Dendritic cell treated with granulocyte-macrophage colony-stimulating factor and Interleukin-4, amounts not matched to agents 40 ng/mL and 50 ng/mL, for 4 days (primary cell): ENCODE measurements at regions not wholly inside any gene's neighbourhood (a gene's known extent, or its start where the extent isn't known, plus 50 kb on each side); places are given as distances from the start of the nearest gene placed in this dataset.

Source experiments
- H3K27ac Mint-ChIP-seq: one replicate; pipeline ENCODE4 v1.8.0; 2022; ENCODE audit warnings: mild to moderate bottlenecking, mixed read lengths
- H3K27me3 Mint-ChIP-seq: one replicate; pipeline ENCODE4 v1.8.0; 2022; ENCODE audit warnings: mild to moderate bottlenecking, mixed read lengths
- H3K36me3 Mint-ChIP-seq: one replicate; pipeline ENCODE4 v1.8.0; 2022; ENCODE audit warnings: low read depth, mixed read lengths
- H3K4me1 Mint-ChIP-seq: one replicate; pipeline ENCODE4 v1.8.0; 2022; ENCODE audit warnings: low read depth, mixed read lengths
- H3K4me3 Mint-ChIP-seq: one replicate; pipeline ENCODE4 v1.8.0; 2022; ENCODE audit warnings: mild to moderate bottlenecking, moderate library complexity, mixed read lengths
- H3K9me3 Mint-ChIP-seq: one replicate; pipeline ENCODE4 v1.8.0; 2022; ENCODE audit warnings: mixed read lengths
- intact Hi-C: fragments of 100-400 bp; cut with micrococcal nuclease; formaldehyde crosslinking; loops from one replicate; pipeline ENCODE4 v1.15.0; 2022

DNA sequence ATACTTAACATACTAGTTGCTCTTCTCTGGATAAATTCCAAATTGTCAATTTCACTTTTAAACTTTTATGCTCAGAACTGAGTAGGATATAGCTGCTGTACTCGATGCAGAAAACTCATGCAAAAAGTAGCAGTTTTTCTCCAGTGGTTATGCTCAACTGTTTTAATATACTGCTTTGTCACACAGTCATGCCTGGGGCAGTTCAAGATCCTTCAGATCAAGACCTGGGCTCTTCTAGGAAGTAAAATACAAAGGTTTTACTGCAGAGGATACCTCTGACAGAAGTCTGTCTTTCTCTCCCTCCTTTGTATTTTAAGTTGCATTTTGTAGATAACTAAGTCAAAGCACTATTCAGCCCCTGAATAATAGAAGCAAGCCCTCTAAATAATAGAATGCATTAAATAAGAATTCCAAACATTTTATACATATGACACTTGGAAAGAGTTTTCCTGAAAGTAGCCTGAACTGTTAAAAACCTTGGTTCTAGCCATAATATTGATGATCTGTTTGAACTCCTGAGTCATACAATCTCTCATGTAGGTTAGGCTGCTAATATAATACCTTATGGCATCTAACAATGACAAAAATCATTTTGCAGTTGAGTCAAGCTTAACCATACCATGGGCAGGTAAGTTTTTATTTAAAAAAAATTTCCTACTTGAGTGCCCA is 183.3 kb upstream of the TRIB2 start:
- intact Hi-C loops: no loop called here
- no peak overlapping the region for H3K27ac Mint-ChIP-seq
- H3K4me1 Mint-ChIP-seq: no peaks in the 10 kb centered on the region
- H3K4me3 Mint-ChIP-seq: no peak overlapping the region
- H3K36me3 Mint-ChIP-seq: no peaks in the 10 kb centered on the region
- H3K27me3 Mint-ChIP-seq: peaks cover 18% of the 10 kb centered on the region
- no peaks in the 10 kb centered on the region for H3K9me3 Mint-ChIP-seq

DNA sequence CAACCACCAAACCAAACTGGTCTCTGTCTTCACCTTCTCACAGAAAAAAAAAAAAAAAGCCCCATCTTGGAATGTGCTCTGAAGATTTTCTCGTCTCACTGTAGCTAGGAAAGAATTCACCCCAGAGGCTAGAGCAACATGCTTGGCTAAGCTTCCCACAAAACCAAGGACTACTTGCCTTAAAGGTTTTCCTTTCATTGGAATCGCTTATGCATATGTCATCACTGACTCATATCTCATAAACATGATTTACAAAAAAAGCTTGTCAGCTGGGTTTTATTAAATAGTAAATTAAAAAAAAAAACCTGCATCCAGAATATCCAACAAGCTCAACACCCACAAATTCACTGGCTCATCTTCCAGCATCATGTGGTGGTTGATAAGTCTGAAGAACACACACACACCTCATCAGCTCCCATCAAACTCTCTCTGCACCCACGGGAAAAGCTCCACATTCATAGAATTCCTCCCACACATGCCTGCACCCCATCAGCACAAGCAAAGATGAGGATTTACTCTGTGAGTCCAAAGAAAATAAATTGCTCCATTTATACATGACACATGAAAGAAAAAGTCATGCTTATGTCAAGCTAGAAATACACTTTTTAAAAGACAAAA is 182.0 kb upstream of the TRIB2 start:
- Mint-ChIP-seq H3K27ac (no peak overlapping the region), H3K4me1 (no peaks in the 10 kb centered on the region), H3K36me3 (no peaks in the 10 kb centered on the region), H3K9me3 (no peaks in the 10 kb centered on the region), H3K27me3 (peaks cover 18% of the 10 kb centered on the region), H3K4me3 (no peak overlapping the region)
- intact Hi-C loops: no loop called here

DNA sequence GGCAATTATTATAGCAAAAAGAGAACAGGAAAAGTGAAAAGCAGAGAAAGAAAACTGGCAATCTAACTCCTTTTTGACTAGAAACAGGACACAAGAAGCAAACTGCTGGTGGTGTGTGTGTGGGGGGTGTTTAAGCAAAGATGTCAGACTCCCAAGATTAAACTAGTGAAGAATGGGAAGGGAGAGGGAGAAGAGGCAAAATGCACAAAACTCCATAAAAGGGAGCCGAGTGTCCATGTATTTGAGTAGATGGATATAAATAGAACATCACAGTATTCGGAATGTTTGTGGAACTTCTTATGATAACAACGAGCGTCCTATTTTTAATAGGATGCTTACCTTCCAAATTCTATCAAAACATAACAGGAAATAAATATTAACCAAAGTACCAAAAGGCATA is 179.8 kb upstream of the TRIB2 start:
- Mint-ChIP-seq H3K27me3 (peaks cover 16% of the 10 kb centered on the region), H3K4me1 (no peaks in the 10 kb centered on the region), H3K4me3 (no peak overlapping the region), H3K36me3 (no peaks in the 10 kb centered on the region), H3K27ac (no peak overlapping the region), H3K9me3 (no peaks in the 10 kb centered on the region)
- intact Hi-C loops: no loop called here

DNA sequence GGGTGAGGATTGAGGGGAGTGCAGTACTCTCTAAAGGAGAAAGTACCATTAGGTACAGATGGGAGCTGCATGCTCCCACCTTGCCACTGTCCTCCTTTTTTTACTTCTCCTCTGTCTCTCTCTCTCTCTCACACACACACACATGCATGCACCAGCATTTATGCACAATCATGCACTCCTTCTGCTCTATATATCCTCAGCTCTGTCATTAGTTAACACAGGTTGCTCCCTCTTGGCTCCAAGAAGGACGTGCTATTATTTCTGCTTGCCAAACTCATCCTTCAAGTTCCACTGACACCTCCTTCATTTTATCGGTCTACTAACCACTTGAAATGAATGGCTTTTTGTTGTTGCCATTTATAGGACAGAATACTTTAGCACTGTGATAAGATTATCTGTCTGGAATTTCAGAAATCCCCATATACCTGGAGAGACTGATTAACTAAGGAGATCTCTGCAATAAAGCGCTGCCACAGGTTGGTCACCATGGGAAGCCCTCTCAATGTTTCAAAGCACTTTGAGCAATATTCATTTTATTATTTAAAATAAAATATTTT is 178.5 kb upstream of the TRIB2 start:
- H3K9me3 Mint-ChIP-seq: no peaks in the 10 kb centered on the region
- no peaks in the 10 kb centered on the region for H3K36me3 Mint-ChIP-seq
- no peak overlapping the region for H3K27ac Mint-ChIP-seq
- peaks cover 11% of the 10 kb centered on the region for H3K27me3 Mint-ChIP-seq
- no peak overlapping the region for H3K4me3 Mint-ChIP-seq
- peaks cover 7% of the 10 kb centered on the region for H3K4me1 Mint-ChIP-seq
- intact Hi-C loops: no loop called here

DNA sequence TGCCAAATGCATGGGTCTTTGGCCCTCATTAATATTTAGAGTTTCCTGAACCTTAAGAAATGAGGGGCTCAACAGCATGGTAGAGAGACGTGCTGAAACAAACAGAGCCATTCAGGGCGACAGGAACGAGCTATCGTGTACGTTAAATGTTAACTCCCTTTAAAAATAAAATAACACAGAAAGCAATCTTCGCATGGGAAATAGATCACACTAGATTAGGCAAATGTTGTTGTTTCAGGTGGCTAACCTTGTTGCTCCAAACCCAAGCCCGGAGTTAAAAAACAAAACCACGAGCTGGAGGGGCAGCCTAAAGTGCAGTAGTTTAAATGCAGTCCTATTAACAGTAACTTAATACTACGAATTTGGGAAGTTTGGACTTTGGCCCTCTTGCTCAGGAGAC is 177.4 kb upstream of the TRIB2 start:
- intact Hi-C loops: no loop called here
- Mint-ChIP-seq H3K36me3 (no peaks in the 10 kb centered on the region), H3K27ac (no peak overlapping the region), H3K9me3 (no peaks in the 10 kb centered on the region), H3K4me3 (no peak overlapping the region), H3K27me3 (peaks cover 4% of the 10 kb centered on the region), H3K4me1 (peaks cover 13% of the 10 kb centered on the region)

DNA sequence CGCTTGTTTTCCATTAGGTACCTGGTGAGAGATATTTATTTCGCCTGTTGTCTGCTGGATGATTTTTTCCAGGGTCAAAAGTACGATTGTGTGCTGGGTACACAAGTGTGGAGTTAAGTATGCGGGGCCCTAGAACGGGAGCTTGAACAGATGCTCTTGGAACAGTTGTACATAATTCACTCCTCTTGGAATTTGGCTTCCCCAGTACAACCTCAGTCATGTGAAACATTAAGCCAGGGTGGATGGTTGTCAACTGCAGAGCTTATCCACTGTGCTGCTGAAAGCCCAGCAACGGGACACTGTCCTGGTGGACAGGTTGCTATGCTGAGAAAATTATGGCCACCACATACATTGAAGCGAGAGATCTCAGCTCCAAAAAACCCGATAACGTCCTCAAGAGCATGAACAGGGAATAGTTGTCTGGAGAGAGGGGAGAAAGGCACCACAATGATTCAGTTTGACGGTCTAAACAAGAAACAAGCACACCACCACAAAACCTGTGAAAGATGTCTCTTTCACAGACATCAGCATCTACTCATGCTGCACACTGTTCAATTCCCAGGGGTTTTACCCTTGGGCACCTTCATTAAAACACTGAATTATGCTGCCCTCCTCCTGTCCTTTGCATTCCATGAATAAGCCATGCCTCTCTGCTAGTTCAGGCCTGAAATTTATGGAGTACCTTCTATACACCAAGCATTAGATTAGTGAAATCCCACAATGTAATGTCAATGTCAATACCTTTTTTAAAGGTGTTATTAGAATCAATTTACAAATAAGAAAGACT is 176.8 kb upstream of the TRIB2 start:
- Mint-ChIP-seq H3K27ac (no peak overlapping the region), H3K4me3 (no peak overlapping the region), H3K4me1 (peaks cover 13% of the 10 kb centered on the region), H3K9me3 (no peaks in the 10 kb centered on the region), H3K27me3 (peaks cover 4% of the 10 kb centered on the region), H3K36me3 (no peaks in the 10 kb centered on the region)
- intact Hi-C loops: no loop called here

DNA sequence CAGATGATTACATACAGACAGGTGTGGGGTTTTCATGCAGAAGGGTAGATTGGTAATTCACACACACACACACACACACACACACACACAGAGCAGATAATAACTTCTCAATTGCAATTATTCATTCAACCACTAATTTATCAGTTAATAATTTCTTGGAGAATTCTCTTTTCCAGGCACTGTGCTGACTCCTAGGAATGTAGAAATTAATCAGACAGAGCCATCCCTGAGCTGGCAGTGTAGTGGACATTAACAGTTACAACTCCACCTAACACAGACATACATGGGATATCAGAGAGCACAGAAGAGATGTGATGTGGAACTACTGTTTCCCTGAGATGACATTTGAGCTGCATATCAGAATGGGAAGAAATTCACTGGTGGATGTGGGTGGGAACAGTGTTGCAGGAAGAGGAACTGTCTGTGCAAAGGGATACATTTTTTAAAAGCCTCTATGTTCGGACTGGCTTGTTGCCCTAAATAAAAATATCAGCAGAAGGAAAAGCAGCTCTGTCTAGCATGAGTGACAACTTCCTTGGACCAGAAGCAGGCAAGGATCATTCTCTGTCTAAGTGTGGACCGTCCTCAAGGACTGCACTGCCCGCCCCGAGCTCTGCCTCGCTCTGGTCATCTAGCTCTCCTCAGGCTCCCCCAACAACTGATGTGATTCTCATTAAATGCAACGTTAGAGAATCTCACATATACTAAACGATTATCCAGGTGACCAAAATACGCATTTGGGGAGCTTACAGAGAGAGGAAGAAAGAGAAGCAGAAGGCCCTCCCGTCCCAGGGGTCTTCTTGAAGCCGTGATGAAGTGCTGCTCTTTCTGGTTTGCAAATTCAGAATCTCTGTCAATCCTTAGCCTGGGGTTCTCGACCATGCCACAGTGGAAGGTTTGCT is 173.4 kb upstream of the TRIB2 start:
- H3K27me3 Mint-ChIP-seq: peaks cover 6% of the 10 kb centered on the region
- H3K36me3 Mint-ChIP-seq: no peaks in the 10 kb centered on the region
- no peaks in the 10 kb centered on the region for H3K9me3 Mint-ChIP-seq
- no peak overlapping the region for H3K27ac Mint-ChIP-seq
- intact Hi-C loops: no loop called here
- peaks cover 19% of the 10 kb centered on the region for H3K4me1 Mint-ChIP-seq
- no peak overlapping the region for H3K4me3 Mint-ChIP-seq

DNA sequence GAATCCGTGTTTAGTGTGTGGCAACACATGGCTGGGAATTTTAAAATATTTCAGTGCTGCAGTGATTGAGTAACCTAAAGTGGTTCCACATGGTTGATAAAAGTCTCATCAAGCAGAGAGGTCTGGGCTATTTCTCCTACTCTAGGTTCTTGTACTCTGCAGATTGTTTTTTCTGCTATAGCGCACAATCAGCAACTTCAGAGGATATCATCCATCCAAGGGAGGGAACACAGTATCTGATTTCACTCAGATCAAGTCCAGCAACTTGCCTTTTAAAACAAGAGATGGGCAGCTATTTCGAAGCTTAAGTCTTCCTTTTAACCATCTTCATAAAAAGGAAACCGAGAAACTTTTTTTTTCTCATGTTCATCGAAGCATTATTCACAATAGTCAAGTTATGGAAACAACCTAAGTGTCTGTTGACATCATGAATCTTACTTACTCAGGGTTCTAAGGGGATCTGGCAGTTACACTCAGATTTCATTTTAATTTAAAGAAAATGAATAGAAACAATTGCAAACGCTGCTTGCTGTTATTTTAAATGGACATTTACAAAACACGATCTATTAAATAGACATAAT is 172.7 kb upstream of the TRIB2 start:
- H3K36me3 Mint-ChIP-seq: no peaks in the 10 kb centered on the region

DNA sequence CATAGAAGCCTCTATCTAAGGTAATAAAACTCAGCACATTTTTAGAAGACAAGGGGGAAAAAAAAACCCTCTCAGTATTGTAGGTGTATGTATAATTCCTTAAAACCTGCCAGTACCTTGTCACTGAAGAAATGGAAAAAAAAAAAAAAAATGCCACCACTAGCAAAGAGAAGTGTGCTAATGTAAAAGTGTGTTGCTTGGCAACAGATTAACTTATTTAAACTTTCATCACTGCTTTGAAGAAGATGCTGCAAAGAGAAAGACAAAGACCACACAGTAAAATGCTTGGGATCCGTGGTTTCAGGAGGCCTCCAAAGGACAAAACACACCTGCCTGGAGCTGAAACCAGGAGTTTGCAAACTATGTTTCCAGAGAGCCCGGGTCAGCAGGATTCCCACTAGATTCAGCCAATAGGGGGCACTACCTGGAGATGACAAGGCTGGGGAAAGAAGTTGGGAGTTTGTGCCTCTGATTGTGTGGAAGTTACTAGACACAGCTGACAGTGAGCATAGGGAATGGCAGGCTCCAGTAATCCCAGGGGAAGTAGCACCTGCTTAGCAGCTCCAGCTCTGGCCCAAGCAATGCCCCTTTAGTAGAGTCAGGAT is 169.1 kb upstream of the TRIB2 start:
- Mint-ChIP-seq H3K27ac (no peak overlapping the region), H3K4me3 (no peak overlapping the region), H3K36me3 (no peaks in the 10 kb centered on the region), H3K4me1 (peaks cover 26% of the 10 kb centered on the region), H3K27me3 (peaks cover 14% of the 10 kb centered on the region), H3K9me3 (no peaks in the 10 kb centered on the region)
- intact Hi-C loops: no loop called here

More for the DNA sequence above, 172.7 kb upstream of the TRIB2 start:
- Mint-ChIP-seq H3K9me3 (no peaks in the 10 kb centered on the region), H3K4me3 (no peak overlapping the region), H3K27me3 (peaks cover 6% of the 10 kb centered on the region), H3K4me1 (peaks cover 19% of the 10 kb centered on the region), H3K27ac (no peak overlapping the region)
- intact Hi-C loops: no loop called here

DNA sequence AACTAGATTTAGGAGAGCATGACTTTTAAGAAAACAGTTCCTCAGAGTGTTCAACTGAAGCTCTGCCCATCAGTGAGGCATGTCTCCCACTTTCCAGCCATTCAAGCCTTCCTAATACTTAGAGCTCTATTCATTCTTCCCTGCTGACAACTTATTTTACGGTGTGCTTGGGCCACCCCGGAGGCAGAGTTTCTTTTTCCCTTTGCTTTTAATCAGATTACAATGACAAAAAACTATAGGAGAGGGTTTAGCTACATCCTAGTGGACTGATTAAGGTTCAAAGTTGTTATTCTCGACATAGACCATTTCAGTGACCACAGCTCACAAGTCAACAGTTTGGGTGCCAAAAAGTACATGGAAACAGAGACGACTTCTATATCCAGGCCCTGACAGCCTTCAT is 167.8 kb upstream of the TRIB2 start:
- Mint-ChIP-seq H3K27me3 (peaks cover 15% of the 10 kb centered on the region), H3K36me3 (no peaks in the 10 kb centered on the region), H3K27ac (no peak overlapping the region), H3K4me3 (no peak overlapping the region), H3K4me1 (peaks cover 14% of the 10 kb centered on the region), H3K9me3 (no peaks in the 10 kb centered on the region)
- intact Hi-C loops: no loop called here

DNA sequence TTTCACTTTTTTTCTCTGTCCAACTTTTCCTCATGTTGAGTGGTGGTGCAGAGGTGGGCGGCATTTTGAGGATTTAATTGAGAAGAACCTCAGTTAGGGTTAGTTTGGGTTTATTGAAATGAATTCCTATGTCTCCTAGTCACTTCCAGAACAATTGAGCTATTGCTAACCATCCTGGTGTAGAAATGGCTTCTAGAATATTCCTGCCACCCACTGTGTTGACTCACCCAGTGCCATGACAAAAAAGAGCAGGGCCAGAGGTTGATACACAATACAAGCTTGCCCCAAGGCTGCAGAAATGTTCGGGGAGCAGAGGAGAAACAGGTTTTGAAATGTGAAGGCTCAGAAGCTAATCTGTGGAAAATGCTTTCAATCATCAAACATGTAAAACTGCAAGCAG is 167.1 kb upstream of the TRIB2 start:
- peaks cover 14% of the 10 kb centered on the region for H3K27me3 Mint-ChIP-seq
- H3K36me3 Mint-ChIP-seq: no peaks in the 10 kb centered on the region
- H3K27ac Mint-ChIP-seq: no peak overlapping the region
- H3K4me1 Mint-ChIP-seq: peaks cover 14% of the 10 kb centered on the region
- H3K4me3 Mint-ChIP-seq: no peak overlapping the region
- H3K9me3 Mint-ChIP-seq: no peaks in the 10 kb centered on the region
- intact Hi-C loops: no loop called here

DNA sequence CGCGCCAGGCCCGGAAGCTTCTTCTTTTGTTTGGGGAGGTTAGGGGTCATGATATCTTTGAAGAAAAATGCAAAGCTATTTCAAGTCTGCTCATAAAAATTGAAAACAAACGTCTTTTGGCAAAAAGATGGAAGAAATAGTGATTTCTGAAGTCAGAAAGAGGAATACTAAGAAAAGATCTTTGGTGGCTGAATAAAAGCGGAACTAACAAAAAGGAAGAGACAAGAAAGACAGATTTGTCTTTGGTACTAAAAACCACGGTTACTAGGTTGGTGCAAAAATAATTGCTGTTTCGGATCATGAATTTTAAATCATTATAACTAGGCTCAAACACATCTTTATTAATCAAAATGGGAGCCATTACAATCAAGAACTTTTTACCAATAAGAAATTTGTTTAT is 164.6 kb upstream of the TRIB2 start:
- H3K36me3 Mint-ChIP-seq: no peaks in the 10 kb centered on the region
- H3K27me3 Mint-ChIP-seq: peaks cover 12% of the 10 kb centered on the region
- intact Hi-C loops: no loop called here
- no peak overlapping the region for H3K27ac Mint-ChIP-seq
- no peaks in the 10 kb centered on the region for H3K9me3 Mint-ChIP-seq
- peaks cover 14% of the 10 kb centered on the region for H3K4me1 Mint-ChIP-seq
- H3K4me3 Mint-ChIP-seq: no peak overlapping the region
